ENCODE measurements at regions not wholly inside any gene's neighbourhood (a gene's known extent, or its start where the extent isn't known, plus 50 kb on each side); places are given as distances from the start of the nearest gene placed in this dataset.

DNA sequence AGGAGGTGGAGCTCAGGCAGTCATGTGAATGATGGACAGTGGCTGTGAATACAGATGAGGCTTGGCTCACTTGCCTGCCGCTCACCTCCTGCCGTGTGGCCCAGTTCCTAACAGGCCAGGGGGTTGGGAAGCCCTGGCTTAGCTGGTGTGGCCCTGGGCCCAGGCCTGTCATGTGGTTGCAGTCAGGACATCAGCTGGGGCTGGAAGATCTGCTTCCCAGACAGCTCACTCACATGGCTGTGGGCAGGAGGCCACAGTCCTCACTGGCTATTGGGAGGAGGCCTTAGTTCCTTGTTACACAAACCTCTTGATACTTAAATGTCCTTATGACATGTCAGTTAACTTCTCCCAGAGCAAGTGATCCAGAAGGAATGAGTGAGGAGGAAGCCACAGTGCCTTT, 138.8 kb upstream of the CSF3R start:
- TF ChIP-seq POLR2A (IDR thresholded peaks at IDR 0.05; ENCODE audit: low read length) (no peak), GATA1 (IDR thresholded peaks at IDR 0.05; ENCODE audit: low read depth, low read length) (no peak)

Data from erythroblast (primary cell).